B cell (primary cell): ENCODE measurements at regions not wholly inside any gene's neighbourhood (a gene's known extent, or its start where the extent isn't known, plus 50 kb on each side); places are given as distances from the start of the nearest gene placed in this dataset.

Experiments
- ATAC-seq: fragments of 200-7000 bp; cut with Tn5 transposase; one replicate; pipeline ENCODE4 v1.10.0; 2021; ENCODE audit warnings: low read depth, mild to moderate bottlenecking, moderate number of reproducible peaks, moderate library complexity
- CTCF ChIA-PET: fragments of 350-600 bp; sonication (Branson Sonifier 250); formaldehyde crosslinking; loops from one replicate; lab custom pipeline; 2021; ENCODE audit warnings: antibody characterized with exemption, inconsistent platforms; lab: Charles Lee
- POLR2A ChIA-PET: fragments of 350-600 bp; sonication (Branson Sonifier 250); formaldehyde crosslinking; loops from one replicate; lab custom pipeline; 2021; ENCODE audit warnings: antibody characterized with exemption; lab: Charles Lee
- DNase-seq: peaks from one replicate; pipeline ENCODE4 v3.0.0; 2013
- H2AFZ ChIP-seq: 2 replicates; pipeline ENCODE4 v1.6.1; 2012; ENCODE audit warnings: mild to moderate bottlenecking, low read depth, low read length; ENCODE audit not compliant: insufficient read depth, poor library complexity, severe bottlenecking
- H3K27ac ChIP-seq, 2 donors: 1 replicate in 1 of 2; 2 replicates in 1 of 2; pipeline ENCODE4 v1.5.1; 2012 to 2013; ENCODE audit warnings: low read length in 2 of 2, mild to moderate bottlenecking in 2 of 2, moderate library complexity in 1 of 2
- H3K27me3 ChIP-seq, 4 experiments: fragments of 200-600 bp in 1 of 4; sonication (generic) in 1 of 4; replicated peaks in 1 of 4; 1 replicate in 2 of 4; 2 replicates in 2 of 4; pipeline versions ENCODE4 v1.6.1 to v1.7.0; 2013 to 2016; ENCODE audit warnings: low read length in 3 of 4, mild to moderate bottlenecking in 2 of 4, mixed read lengths in 1 of 4, moderate library complexity in 1 of 4; ENCODE audit not compliant: insufficient read depth in 4 of 4, control insufficient read depth in 3 of 4; ENCODE audit errors: control extremely low read depth in 1 of 4
- H3K36me3 ChIP-seq, 2 experiments: replicated peaks in 1 of 2; 1 replicate in 1 of 2; 2 replicates in 1 of 2; pipeline versions ENCODE4 v1.6.1 to v1.7.1; 2013; ENCODE audit warnings: low read length in 1 of 2; ENCODE audit not compliant: insufficient read depth in 2 of 2, control insufficient read depth in 1 of 2; ENCODE audit errors: control extremely low read depth in 1 of 2, extremely low read depth in 1 of 2
- H3K4me1 ChIP-seq, 2 donors: fragments of 200-600 bp in 1 of 2; sonication (generic) in 1 of 2; 1 replicate in 1 of 2; 2 replicates in 1 of 2; pipeline versions ENCODE4 v1.5.1 to v1.6.1; 2013 to 2017; ENCODE audit warnings: low read length in 2 of 2; ENCODE audit not compliant: control insufficient read depth in 2 of 2, insufficient read depth in 2 of 2
- H3K4me2 ChIP-seq: replicated peaks from 2 replicates; pipeline ENCODE3; 2012; ENCODE audit warnings: mild to moderate bottlenecking, low read depth, low read length; ENCODE audit not compliant: poor library complexity, severe bottlenecking
- H3K4me3 ChIP-seq, 5 experiments: fragments of 200-600 bp in 1 of 5; sonication (generic) in 1 of 5; 1 replicate in 3 of 5; 2 replicates in 2 of 5; pipeline versions ENCODE4 v1.5.1 to v1.7.0; 2011 to 2016; ENCODE audit warnings: low read length in 4 of 5, mild to moderate bottlenecking in 4 of 5, low read depth in 2 of 5, control low read depth in 1 of 5, moderate library complexity in 1 of 5; ENCODE audit not compliant: insufficient read depth in 1 of 5; ENCODE audit errors: control extremely low read depth in 1 of 5, extremely low read depth in 1 of 5
- H3K79me2 ChIP-seq: fragments of 200-600 bp; sonication (generic); one replicate; pipeline ENCODE4 v1.6.0; 2016; ENCODE audit warnings: low read length; ENCODE audit not compliant: control insufficient read depth, insufficient read depth
- H3K9ac ChIP-seq: fragments of 200-600 bp; sonication (generic); 2 replicates; pipeline ENCODE4 v1.6.1; 2017; ENCODE audit warnings: mild to moderate bottlenecking, low read length, moderate library complexity
- H3K9me3 ChIP-seq, 3 donors: one replicate each; pipeline versions ENCODE4 v1.6.1 to v1.7.1; 2013; ENCODE audit warnings: low read length in 2 of 3; ENCODE audit not compliant: control insufficient read depth in 2 of 3, insufficient read depth in 1 of 3; ENCODE audit errors: control extremely low read depth in 1 of 3
- H4K20me1 ChIP-seq: 2 replicates; pipeline ENCODE4 v1.6.0; 2012; ENCODE audit warnings: mild to moderate bottlenecking, low read length; ENCODE audit not compliant: insufficient read depth, control insufficient read depth, poor library complexity, severe bottlenecking
- H3K27ac Mint-ChIP-seq: one replicate; pipeline ENCODE4 v1.8.0; 2021; ENCODE audit warnings: mixed read lengths
- H3K27me3 Mint-ChIP-seq: one replicate; pipeline ENCODE4 v1.8.0; 2021; ENCODE audit warnings: mixed read lengths
- H3K4me1 Mint-ChIP-seq: one replicate; pipeline ENCODE4 v1.8.0; 2021; ENCODE audit warnings: mixed read lengths
- H3K4me3 Mint-ChIP-seq: one replicate; pipeline ENCODE4 v1.8.0; 2021; ENCODE audit warnings: mixed read lengths
- H3K9me3 Mint-ChIP-seq: one replicate; pipeline ENCODE4 v1.8.0; 2022; ENCODE audit warnings: mixed read lengths; ENCODE audit not compliant: insufficient read depth
- EZH2 ChIP-seq: IDR thresholded peaks from 2 replicates; pipeline ENCODE4 v1.6.1; 2012; ENCODE audit warnings: borderline replicate concordance, low read depth, mild to moderate bottlenecking, moderate library complexity, low read length; ENCODE audit not compliant: insufficient read depth, poor library complexity, severe bottlenecking
- WGBS: methylation state at CpG from one replicate; pipeline ENCODE4 v1.1.5; 2013; ENCODE audit warnings: missing lambda C conversion rate; ENCODE audit not compliant: insufficient coverage; 5-methylcytosine and 5-hydroxymethylcytosine counted together
- intact Hi-C: fragments of 100-400 bp; cut with micrococcal nuclease; formaldehyde crosslinking; loops from one replicate; pipeline ENCODE4 v1.10.0; 2022
- TF ChIP-seq, protein P1 (sequence below): fragments of 200-600 bp; IDR thresholded peaks from one replicate; pipeline ENCODE4 v1.8.0; 2022; ENCODE audit warnings: antibody characterized with exemption, mild to moderate bottlenecking

- H2AFZ ChIP-seq, result no peak overlapping the region
- no peaks in the 10 kb centered on the region for H3K79me2 ChIP-seq
- intact Hi-C loops, result no loop called here
- Mint-ChIP-seq H3K4me3 (no peak overlapping the region), H3K4me1 (no peaks in the 10 kb centered on the region), H3K9me3 (no peaks in the 10 kb centered on the region), H3K27ac (no peak overlapping the region), H3K27me3 (no peaks in the 10 kb centered on the region)
- H3K4me1 ChIP-seq, result no peaks in the 10 kb centered on the region
- H3K4me3 ChIP-seq, result no peak overlapping the region
- H3K27ac ChIP-seq, result no peak overlapping the region
- H4K20me1 ChIP-seq, result no peaks in the 10 kb centered on the region
- peaks cover 0 to 2% (median 0%) of the 10 kb centered on the region in 3 donors for H3K9me3 ChIP-seq
- TF ChIP-seq EZH2, result no peak
- TF ChIP-seq, protein P1, sequence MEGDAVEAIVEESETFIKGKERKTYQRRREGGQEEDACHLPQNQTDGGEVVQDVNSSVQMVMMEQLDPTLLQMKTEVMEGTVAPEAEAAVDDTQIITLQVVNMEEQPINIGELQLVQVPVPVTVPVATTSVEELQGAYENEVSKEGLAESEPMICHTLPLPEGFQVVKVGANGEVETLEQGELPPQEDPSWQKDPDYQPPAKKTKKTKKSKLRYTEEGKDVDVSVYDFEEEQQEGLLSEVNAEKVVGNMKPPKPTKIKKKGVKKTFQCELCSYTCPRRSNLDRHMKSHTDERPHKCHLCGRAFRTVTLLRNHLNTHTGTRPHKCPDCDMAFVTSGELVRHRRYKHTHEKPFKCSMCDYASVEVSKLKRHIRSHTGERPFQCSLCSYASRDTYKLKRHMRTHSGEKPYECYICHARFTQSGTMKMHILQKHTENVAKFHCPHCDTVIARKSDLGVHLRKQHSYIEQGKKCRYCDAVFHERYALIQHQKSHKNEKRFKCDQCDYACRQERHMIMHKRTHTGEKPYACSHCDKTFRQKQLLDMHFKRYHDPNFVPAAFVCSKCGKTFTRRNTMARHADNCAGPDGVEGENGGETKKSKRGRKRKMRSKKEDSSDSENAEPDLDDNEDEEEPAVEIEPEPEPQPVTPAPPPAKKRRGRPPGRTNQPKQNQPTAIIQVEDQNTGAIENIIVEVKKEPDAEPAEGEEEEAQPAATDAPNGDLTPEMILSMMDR, result no peak
- ATAC-seq, result no peak
- no peak for DNase-seq
- CTCF ChIA-PET, result no interaction called here
- no peak overlapping the region for H3K4me2 ChIP-seq
- H3K27me3 ChIP-seq, result no peaks in the 10 kb centered on the region
- no peak overlapping the region for H3K9ac ChIP-seq
- no peaks in the 10 kb centered on the region for H3K36me3 ChIP-seq
- POLR2A ChIA-PET, result no interaction called here
- 100% methylated on average over 1 of the region's 4 CpGs for WGBS
Measured at GRCh38 chr3:117600666-117601065, 891.1 kb downstream of the TUSC7 start.

- Histone ChIP-seq H3K4me3 (no peak overlapping the region), H4K20me1 (no peaks in the 10 kb centered on the region), H3K27me3 (no peaks in the 10 kb centered on the region), H3K36me3 (no peaks in the 10 kb centered on the region), H3K79me2 (no peaks in the 10 kb centered on the region), H3K4me2 (no peak overlapping the region), H3K4me1 (no peaks in the 10 kb centered on the region), H3K27ac (no peak overlapping the region), H2AFZ (no peak overlapping the region), H3K9ac (no peak overlapping the region), H3K9me3 (peaks cover 0 to 2% (median 0%) of the 10 kb centered on the region in 3 donors)
- CTCF ChIA-PET, result no interaction called here
- no peaks in the 10 kb centered on the region for H3K27me3 Mint-ChIP-seq
- ATAC-seq, result no peak
- H3K9me3 Mint-ChIP-seq, result no peaks in the 10 kb centered on the region
- H3K27ac Mint-ChIP-seq, result no peak overlapping the region
- no peak overlapping the region for H3K4me3 Mint-ChIP-seq
- intact Hi-C loops, result no loop called here
- DNase-seq, result no peak
- WGBS, result 20% methylated on average over 1 of the region's 4 CpGs
- TF ChIP-seq, protein P1, result no peak
- no peak for TF ChIP-seq EZH2
- H3K4me1 Mint-ChIP-seq, result no peaks in the 10 kb centered on the region
- POLR2A ChIA-PET, result no interaction called here
Measured at GRCh38 chr3:117602058-117602644, 892.6 kb downstream of the TUSC7 start.
